Tibial nerve (tissue), 4 donors: ENCODE measurements at regions not wholly inside any gene's neighbourhood (a gene's known extent, or its start where the extent isn't known, plus 50 kb on each side); places are given as distances from the start of the nearest gene placed in this dataset.

Experiments
- CTCF ChIP-seq, 5 experiments: fragments of 200-600 bp in 3 of 5; fragments of 450-650 bp in 2 of 5; sonication (generic) in 3 of 5; IDR thresholded peaks; one replicate each; pipeline ENCODE4 v1.5.1; 2016 to 2019; ENCODE audit warnings: antibody characterized with exemption in 5 of 5, mild to moderate bottlenecking in 3 of 5, moderate library complexity in 2 of 5
- EP300 ChIP-seq, 2 donors: sonication (generic); formaldehyde crosslinking; IDR thresholded peaks; one replicate each; pipeline ENCODE4 v1.6.1; 2017; ENCODE audit warnings: antibody characterized with exemption in 2 of 2, mild to moderate bottlenecking in 1 of 2
- POLR2A ChIP-seq, 2 donors: fragments of 450-650 bp; IDR thresholded peaks; one replicate each; pipeline ENCODE4 v1.6.1; 2017; ENCODE audit warnings: antibody characterized with exemption in 2 of 2, mild to moderate bottlenecking in 2 of 2, moderate library complexity in 2 of 2

GRCh38 chr12:92630968-92631367 is 71.8 kb upstream of the PLEKHG7 start:
- TF ChIP-seq CTCF (IDR thresholded peaks at IDR 0.05): no peak
- TF ChIP-seq EP300 (IDR thresholded peaks at IDR 0.05): no peak
- no peak for TF ChIP-seq POLR2A (IDR thresholded peaks at IDR 0.05)
